Panc1 (cell line): ENCODE measurements at regions not wholly inside any gene's neighbourhood (a gene's known extent, or its start where the extent isn't known, plus 50 kb on each side); places are given as distances from the start of the nearest gene placed in this dataset.

Source experiments
- ATAC-seq: fragments of 200-7000 bp; cut with Tn5 transposase; 2 replicates; pipeline ENCODE4 v1.9.1; 2020; ENCODE audit warnings: mild to moderate bottlenecking, moderate library complexity
- BruUV-seq: library from RNA; stranded (reverse); fragments of 400-500 nt; replicated peaks from 2 replicates; lab custom pipeline; 2021; lab: Mats Ljungman, UMichigan
- CTCF ChIA-PET: fragments of 300-600 bp; sonication (Branson Sonifier 250); formaldehyde crosslinking; loops from one replicate; lab custom pipeline; 2022; ENCODE audit warnings: antibody characterized with exemption; lab: Charles Lee
- POLR2A ChIA-PET: fragments of 300-600 bp; sonication (Branson Sonifier 250); formaldehyde crosslinking; loops from one replicate; lab custom pipeline; 2022; ENCODE audit warnings: antibody characterized with exemption; lab: Charles Lee
- DNase-seq: peaks from one replicate; pipeline ENCODE4 v3.0.0-alpha.2; 2010; ENCODE audit warnings: low read depth, low spot score
- H3K27ac ChIP-seq: 2 replicates; pipeline ENCODE4 v1.5.1; 2011; ENCODE audit warnings: mild to moderate bottlenecking, low read length, inconsistent platforms
- H3K27me3 ChIP-seq: fragments of 200-500 bp; sonication (Bioruptor generic); 2 replicates; pipeline ENCODE4 v1.6.0; 2014; ENCODE audit warnings: low read length, inconsistent platforms; ENCODE audit not compliant: control insufficient read depth, insufficient read depth
- H3K36me3 ChIP-seq: fragments of 200-500 bp; sonication (Bioruptor generic); 2 replicates; pipeline ENCODE4 v1.5.1; 2014; ENCODE audit warnings: inconsistent platforms, mild to moderate bottlenecking, low read length, moderate library complexity; ENCODE audit not compliant: control insufficient read depth, insufficient read depth
- H3K4me1 ChIP-seq: 2 replicates; pipeline ENCODE4 v1.5.1; 2011; ENCODE audit warnings: inconsistent platforms, mild to moderate bottlenecking, low read length, moderate library complexity; ENCODE audit not compliant: control insufficient read depth, insufficient read depth
- H3K4me3 ChIP-seq, 2 experiments: 2 replicates each; pipeline ENCODE4 v1.5.1; 2011 to 2012; ENCODE audit warnings: low read depth in 2 of 2, low read length in 2 of 2, mild to moderate bottlenecking in 2 of 2, inconsistent platforms in 1 of 2, moderate library complexity in 1 of 2
- H3K9me3 ChIP-seq: fragments of 200-500 bp; sonication (Bioruptor generic); 2 replicates; pipeline ENCODE4 v1.5.1; 2014; ENCODE audit warnings: low read depth, mild to moderate bottlenecking, inconsistent platforms, low read length, moderate library complexity; ENCODE audit not compliant: control insufficient read depth, insufficient read depth
- CTCF ChIP-seq: fragments of 450-650 bp; IDR thresholded peaks from 2 replicates; pipeline ENCODE4 v1.5.1; 2017; ENCODE audit warnings: mild to moderate bottlenecking
- POLR2AphosphoS5 ChIP-seq: IDR thresholded peaks from 2 replicates; pipeline ENCODE4 v1.6.1; 2012; ENCODE audit warnings: mild to moderate bottlenecking, low read depth, low read length, moderate library complexity
- REST ChIP-seq, 2 experiments: IDR thresholded peaks; 2 replicates each; pipeline ENCODE4 v1.6.1; 2011 to 2012; ENCODE audit warnings: low read depth in 2 of 2, control low read depth in 1 of 2, low read length in 1 of 2, mild to moderate bottlenecking in 1 of 2, moderate library complexity in 1 of 2; ENCODE audit not compliant: insufficient read depth in 1 of 2
- SIN3A ChIP-seq: IDR thresholded peaks from 2 replicates; pipeline ENCODE4 v1.6.1; 2012; ENCODE audit warnings: low read depth, mild to moderate bottlenecking, low read length, moderate library complexity, borderline replicate concordance; ENCODE audit not compliant: insufficient read depth
- TCF7L2 ChIP-seq: IDR thresholded peaks from 2 replicates; pipeline ENCODE4 v1.6.1; 2011; ENCODE audit warnings: mild to moderate bottlenecking, low read depth, low read length, inconsistent platforms
- in situ Hi-C: cut with HindIII; loops from 2 replicates; pipeline ENCODE4 v1.10.0; 2016; ENCODE audit warnings: low sequenced_read_pairs, low pct_unique_long_range_greater_than_20kb
- intact Hi-C: fragments of 100-400 bp; cut with micrococcal nuclease; formaldehyde crosslinking; loops from one replicate; pipeline ENCODE4 v1.10.0; 2022; ENCODE audit not compliant: unreplicated experiment

- Histone ChIP-seq H3K36me3 (no peaks in the 10 kb centered on the region), H3K27ac (no peak overlapping the region), H3K4me3 (no peak overlapping the region), H3K9me3 (no peaks in the 10 kb centered on the region), H3K27me3 (no peaks in the 10 kb centered on the region), H3K4me1 (no peaks in the 10 kb centered on the region)
- in situ Hi-C loops = no loop called here
- TF ChIP-seq TCF7L2 = no peak
- TF ChIP-seq POLR2AphosphoS5 = no peak
- TF ChIP-seq SIN3A = no peak
- no peak for TF ChIP-seq CTCF
- no peak for TF ChIP-seq REST (IDR thresholded peaks at IDR 0.05; ENCODE audit: insufficient read depth in 1 of 2, low read depth in 2 of 2, low read length in 1 of 2)
- no TSS peak for BruUV-seq
- ChIA-PET POLR2A (no interaction called here), CTCF (no interaction called here)
- no peak for ATAC-seq
- intact Hi-C loops = no loop called here
- DNase-seq = no peak
These were observed 78.9 kb upstream of the BEND6 start for GRCh38 chr6:56875961-56876360.

- BruUV-seq = no TSS peak
- ChIA-PET POLR2A (no interaction called here), CTCF (no interaction called here)
These were observed 79.4 kb upstream of the BEND6 start for GRCh38 chr6:56875523-56875922.

More at GRCh38 chr6:56875523-56875922, 79.4 kb upstream of the BEND6 start:
- no peak for DNase-seq
- no peak overlapping the region for H3K4me3 ChIP-seq
- in situ Hi-C loops (no loop called here), intact Hi-C loops (no loop called here)
- H3K27ac ChIP-seq = no peak overlapping the region
- TF ChIP-seq TCF7L2 = no peak
- TF ChIP-seq SIN3A = no peak
- TF ChIP-seq CTCF = no peak
- TF ChIP-seq POLR2AphosphoS5 = no peak
- TF ChIP-seq REST (IDR thresholded peaks at IDR 0.05; ENCODE audit: insufficient read depth in 1 of 2, low read depth in 2 of 2, low read length in 1 of 2) = no peak
- no peaks in the 10 kb centered on the region for H3K4me1 ChIP-seq
- H3K9me3 ChIP-seq = no peaks in the 10 kb centered on the region
- ATAC-seq = no peak
- no peaks in the 10 kb centered on the region for H3K36me3 ChIP-seq
- no peaks in the 10 kb centered on the region for H3K27me3 ChIP-seq
